ENCODE measurements at regions not wholly inside any gene's neighbourhood (a gene's known extent, or its start where the extent isn't known, plus 50 kb on each side); places are given as distances from the start of the nearest gene placed in this dataset.

- RAD21 ChIA-PET (ENCODE audit: low non-redundant PET in 1 of 2, low total read pairs in 2 of 2, uncharacterized antibody in 2 of 2, unreplicated experiment in 2 of 2) = no interaction called here
- Histone ChIP-seq H3K9me3 (ENCODE audit: control insufficient read depth in 1 of 2, insufficient read depth in 1 of 2, low read depth in 1 of 2, low read length in 2 of 2) (no peaks in the 10 kb centered on the region), H3K4me3 (replicated peaks in 1 of 2; ENCODE audit: low read depth in 1 of 2, low read length in 2 of 2) (no peak overlapping the region), H4K20me1 (ENCODE audit: insufficient read depth) (no peaks in the 10 kb centered on the region), H2AFZ (ENCODE audit: low read depth, low read length, poor library complexity, severe bottlenecking) (no peak overlapping the region), H3K4me1 (ENCODE audit: control insufficient read depth in 1 of 2, insufficient read depth in 2 of 2, low read length in 2 of 2) (0 out of 4 replicates have a peak, but pooled peaks cover 3 to 4% of the 10 kb centered on the region in 2 experiments), H3K9me2 (ENCODE audit: insufficient read depth) (no peaks in the 10 kb centered on the region), H3K9ac (ENCODE audit: low read length) (no peak overlapping the region), H3K36me3 (ENCODE audit: control insufficient read depth in 1 of 2, insufficient read depth in 2 of 2, low read length in 2 of 2) (no peaks in the 10 kb centered on the region), H3K4me2 (ENCODE audit: low read length) (no peak overlapping the region), H3K27me3 (ENCODE audit: insufficient read depth, low read length) (peaks cover 4% of the 10 kb centered on the region; the same call in 1 of the 2 replicates), H3K27ac (ENCODE audit: low read depth, low read length) (no peak overlapping the region), H3K79me2 (ENCODE audit: insufficient read depth, low read length) (no peaks in the 10 kb centered on the region)
- ATAC-seq (peak; percentile 59), DNase-seq (ENCODE audit: low read depth, low spot score) (no peak)
- no TSS peak for BruUV-seq (replicated peaks)
- CTCF ChIA-PET = interaction anchor here (0.9 to 2.1 kb wide), 6 partner anchors 20 to 964 kb away, joined by 3 to 8 read pairs (median 4); no protein-coding TSS in a partner anchor
- TF ChIP-seq, protein P1, sequence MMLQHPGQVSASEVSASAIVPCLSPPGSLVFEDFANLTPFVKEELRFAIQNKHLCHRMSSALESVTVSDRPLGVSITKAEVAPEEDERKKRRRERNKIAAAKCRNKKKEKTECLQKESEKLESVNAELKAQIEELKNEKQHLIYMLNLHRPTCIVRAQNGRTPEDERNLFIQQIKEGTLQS (IDR thresholded peaks at IDR 0.05) = no peak
- TF ChIP-seq CBX3 (IDR thresholded peaks at IDR 0.05; ENCODE audit: low read depth) (no peak), RAD21 (IDR thresholded peaks at IDR 0.05; ENCODE audit: low read depth) (0 out of 2 replicates have a peak, but pooled peaks have one; percentile 5), CEBPB (IDR thresholded peaks at IDR 0.05; ENCODE audit: low read depth) (no peak)
- TF ChIP-seq, protein P2, sequence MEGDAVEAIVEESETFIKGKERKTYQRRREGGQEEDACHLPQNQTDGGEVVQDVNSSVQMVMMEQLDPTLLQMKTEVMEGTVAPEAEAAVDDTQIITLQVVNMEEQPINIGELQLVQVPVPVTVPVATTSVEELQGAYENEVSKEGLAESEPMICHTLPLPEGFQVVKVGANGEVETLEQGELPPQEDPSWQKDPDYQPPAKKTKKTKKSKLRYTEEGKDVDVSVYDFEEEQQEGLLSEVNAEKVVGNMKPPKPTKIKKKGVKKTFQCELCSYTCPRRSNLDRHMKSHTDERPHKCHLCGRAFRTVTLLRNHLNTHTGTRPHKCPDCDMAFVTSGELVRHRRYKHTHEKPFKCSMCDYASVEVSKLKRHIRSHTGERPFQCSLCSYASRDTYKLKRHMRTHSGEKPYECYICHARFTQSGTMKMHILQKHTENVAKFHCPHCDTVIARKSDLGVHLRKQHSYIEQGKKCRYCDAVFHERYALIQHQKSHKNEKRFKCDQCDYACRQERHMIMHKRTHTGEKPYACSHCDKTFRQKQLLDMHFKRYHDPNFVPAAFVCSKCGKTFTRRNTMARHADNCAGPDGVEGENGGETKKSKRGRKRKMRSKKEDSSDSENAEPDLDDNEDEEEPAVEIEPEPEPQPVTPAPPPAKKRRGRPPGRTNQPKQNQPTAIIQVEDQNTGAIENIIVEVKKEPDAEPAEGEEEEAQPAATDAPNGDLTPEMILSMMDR (IDR thresholded peaks at IDR 0.05 in 2 of 3, conservative IDR thresholded peaks at IDR 0.05 in 1 of 3; ENCODE audit: borderline replicate concordance in 1 of 3, insufficient read depth in 1 of 3, low read depth in 2 of 3, low read length in 2 of 3) = peak in 2 of 3 experiments; percentile 38 to 44; a peak in 4 of 6 replicates
- POLR2A ChIA-PET = interaction anchor here (0.6 kb wide), 1 partner anchor 1415 kb away, joined by 3 read pairs; no protein-coding TSS in a partner anchor
- intact Hi-C loops (cut with micrococcal nuclease) = loop anchor here (5.0 kb wide), 1 partner anchor 169 kb away; no protein-coding TSS in a partner anchor
Observed at GRCh38 chr1:29416267-29417146, 180.2 kb downstream of the PTPRU start.

All from HCT116 (cell line).